GM19397 (cell line): ENCODE measurements at regions not wholly inside any gene's neighbourhood (a gene's known extent, or its start where the extent isn't known, plus 50 kb on each side); places are given as distances from the start of the nearest gene placed in this dataset.
"Not testable (repeated sequence)": the region's sequence is repeated elsewhere in the genome, so short reads cannot be mapped to it uniquely, and the experiment has no call there.

Source experiments
- ATAC-seq: cut with Tn5 transposase; IDR thresholded peaks from one replicate; pipeline ENCODE4 v1.9.1; 2021; ENCODE audit warnings: mild to moderate bottlenecking, moderate library complexity; ENCODE audit not compliant: unreplicated experiment

DNA sequence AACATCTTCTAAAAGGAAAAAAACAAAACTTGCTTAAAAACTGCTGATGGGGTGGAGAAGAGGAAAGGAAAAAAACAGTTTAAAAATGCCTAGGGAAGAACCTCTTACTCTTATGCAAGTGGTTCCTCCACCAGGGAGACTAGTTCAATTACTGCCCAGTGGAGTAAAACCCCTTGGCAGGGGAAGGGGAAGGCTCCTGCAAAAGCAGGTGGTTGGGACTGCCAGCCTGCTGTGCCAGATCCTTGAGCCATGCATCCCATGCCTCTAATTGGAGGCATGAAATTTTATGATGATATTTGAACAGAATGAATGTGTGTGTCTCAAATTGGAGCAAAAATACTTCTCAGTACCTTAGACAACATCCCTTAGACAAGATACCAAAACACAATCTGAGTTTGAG, 118.8 kb downstream of the FSCB start:
- no peak for ATAC-seq

DNA sequence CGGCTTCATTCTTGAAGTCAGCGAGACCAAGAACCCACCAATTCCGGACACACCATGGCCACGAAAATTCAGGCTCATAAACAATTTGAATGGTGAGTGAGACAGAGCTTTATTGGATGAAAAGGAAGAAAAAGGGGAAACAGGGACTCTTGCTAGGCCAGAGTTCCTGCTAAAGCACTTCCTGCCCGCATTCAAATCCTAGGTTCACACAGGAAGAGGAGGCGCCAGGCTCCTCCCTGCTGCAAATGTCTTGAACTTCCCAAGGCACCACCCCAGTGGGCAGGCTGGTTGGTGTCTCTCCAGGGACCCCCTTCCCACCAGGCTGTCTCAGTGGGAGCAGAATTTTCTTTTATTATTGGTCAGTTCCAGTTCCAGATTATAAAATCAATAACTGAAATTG, 121.2 kb downstream of the FSCB start:
- no peak for ATAC-seq

DNA sequence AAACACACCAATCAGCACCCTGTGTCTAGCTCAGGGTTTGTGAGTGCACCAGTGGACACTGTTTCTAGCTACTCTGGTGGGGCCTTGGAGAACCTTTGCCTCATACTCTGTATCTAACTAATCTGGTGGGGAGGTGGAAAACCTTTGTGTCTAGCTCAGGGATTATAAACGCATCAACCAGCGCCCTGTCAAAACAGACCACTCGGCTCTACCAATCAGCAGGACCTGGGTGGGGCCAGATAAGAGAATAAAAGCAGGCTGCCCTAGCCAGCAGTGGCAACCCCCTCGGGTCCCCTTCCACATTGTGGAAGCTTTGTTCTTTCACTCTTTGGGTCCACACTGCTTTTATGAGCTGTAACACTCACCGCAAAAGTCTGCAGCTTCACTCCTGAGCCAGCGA, 121.8 kb downstream of the FSCB start:
- ATAC-seq, result not testable (repeated sequence)

DNA sequence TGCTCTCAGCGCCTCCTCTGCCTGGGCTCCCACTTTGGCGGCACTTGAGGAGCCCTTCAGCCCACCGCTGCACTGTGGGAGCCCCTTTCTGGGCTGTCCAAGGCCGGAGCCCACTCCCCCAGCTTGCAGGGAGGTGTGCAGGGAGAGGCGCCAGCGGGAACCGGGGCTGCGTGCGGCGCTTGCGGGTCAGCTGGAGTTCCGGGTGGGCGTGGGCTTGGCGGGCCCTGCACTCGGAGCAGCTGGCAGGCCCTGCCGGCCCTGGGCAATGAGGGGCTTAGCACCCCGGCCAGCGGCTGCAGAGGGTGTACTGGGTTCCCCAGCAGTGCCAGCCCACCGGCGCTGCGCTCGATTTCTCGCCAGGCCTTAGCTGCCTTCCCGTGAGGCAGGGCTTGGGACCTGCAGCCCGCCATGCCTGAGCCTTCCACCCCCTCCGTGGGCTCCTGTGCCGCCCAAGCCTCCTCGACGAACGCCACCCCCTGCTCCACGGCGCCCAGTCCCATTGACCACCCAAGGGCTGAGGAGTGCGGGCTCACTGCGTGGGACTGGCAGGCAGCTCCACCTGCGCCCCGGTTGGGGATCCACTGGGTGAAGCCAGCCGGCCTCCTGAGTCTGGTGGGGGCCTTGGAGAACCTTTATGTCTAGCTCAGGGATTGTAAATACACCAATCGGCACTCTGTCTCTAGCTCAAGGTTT, 122.3 kb downstream of the FSCB start:
- ATAC-seq, result not testable (repeated sequence)

DNA sequence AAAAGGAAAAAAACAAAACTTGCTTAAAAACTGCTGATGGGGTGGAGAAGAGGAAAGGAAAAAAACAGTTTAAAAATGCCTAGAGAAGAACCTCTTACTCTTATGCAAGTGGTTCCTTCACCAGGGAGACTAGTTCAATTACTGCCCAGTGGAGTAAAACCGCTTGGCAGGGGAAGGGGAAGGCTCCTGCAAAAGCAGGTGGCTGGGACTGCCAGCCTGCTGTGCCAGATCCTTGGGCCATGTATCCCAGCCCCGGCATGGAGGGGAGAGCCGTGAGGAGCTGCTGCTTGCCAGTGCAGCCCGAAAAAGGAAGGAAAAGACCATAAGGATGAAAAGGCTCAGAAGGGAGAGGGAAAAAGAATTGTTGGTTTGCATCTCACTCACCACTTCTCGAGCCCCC, 123.0 kb downstream of the FSCB start:
- no peak for ATAC-seq

DNA sequence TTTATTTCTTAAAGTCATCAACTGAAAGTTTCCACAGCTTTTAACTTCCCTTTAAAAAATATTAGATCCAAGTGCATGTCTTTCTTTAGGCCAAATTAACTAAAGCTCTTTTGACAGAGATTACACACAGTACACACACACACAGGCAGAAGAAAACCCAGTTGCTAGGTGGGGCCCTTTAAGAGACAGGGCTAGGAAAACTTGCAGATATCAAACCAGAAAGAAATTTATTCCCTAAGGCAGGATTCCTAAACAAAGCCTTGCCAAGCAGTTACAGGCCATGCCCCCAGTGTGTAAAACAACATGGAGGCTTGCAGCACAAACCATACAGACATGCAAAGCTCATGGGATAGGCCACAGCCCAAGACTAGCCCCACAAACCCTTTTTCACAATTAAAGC, 123.4 kb downstream of the FSCB start:
- no peak for ATAC-seq

DNA sequence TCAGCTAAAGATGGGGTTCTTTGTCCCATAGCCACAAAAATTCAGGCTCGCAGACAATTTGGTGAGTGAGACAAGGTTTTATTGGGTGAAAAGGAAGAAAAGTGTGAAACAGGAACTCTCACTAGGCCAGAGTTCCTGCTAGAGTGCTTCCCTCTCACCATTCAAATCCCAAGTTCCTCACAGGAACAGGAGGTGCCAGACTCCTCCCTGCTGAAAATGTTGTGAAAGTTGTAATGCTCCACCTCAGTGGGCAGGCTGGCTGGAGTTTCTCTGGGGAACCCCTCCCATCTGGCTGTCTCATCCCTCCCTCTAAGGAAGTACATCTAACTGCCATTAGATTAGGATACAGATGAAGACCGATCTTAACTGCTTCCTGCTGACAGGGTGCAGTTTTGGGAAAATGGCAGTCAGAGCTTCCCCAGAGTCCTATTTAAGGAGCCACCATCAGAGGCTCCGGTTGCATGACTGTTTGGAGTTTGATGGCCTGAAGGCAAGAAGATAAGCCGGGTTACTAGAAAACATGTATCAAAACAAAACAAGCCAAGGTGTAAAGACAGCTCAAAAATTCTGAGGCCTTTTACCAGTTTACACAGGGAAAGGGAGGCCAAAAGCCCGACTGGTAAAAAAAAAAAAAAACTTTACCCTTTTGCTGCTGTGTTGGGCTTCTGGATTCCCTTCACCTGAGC, 127.6 kb downstream of the FSCB start:
- no peak for ATAC-seq

DNA sequence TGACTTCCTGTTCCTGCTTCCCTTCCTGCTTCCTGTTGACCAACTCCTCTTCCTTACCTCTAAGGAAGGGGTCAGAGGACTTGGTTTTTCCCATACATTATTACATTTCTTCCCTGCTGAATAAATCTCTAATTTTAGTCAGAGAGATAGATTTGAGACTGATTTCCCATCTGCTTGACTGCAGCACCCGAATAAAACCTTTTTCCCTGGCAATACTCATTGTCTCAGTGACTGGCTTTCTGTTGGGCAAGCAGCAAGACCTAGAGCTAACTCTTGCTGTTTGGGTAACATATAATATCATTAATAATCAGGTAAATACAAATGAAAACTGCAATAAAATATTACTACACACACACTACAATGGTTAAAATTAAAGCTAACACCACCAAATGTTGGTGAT, 132.2 kb downstream of the FSCB start:
- ATAC-seq, result no peak

DNA sequence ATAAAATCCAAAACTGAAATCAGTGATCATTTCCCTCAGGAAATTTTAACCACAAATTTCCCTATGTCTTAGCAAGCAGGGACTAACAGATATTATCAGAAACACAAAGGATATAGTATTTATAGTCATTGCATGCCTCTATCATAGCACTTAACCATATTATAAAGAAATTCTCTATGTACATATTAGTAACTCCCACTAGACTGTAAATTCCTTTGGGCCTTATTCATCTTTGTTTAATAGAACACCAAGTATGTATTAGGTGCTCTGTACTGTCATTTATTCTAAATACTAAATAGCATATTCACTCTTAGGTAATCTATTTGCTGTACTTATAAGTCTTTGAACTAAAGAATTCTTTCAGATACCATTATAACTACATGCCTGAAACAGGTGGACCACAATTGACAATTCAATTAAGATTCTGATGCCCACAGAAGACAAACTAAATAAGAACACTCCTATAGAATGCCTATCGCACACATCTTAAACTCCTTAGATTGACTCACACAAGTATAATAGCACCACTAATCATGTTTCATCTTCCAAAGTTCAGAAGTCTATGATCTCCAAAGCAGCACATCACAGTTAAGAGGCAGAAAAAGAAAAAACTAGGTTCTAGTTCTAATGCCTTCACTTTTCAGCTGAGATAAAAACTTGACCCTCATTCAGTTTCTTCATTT, 134.1 kb downstream of the FSCB start:
- no peak for ATAC-seq

DNA sequence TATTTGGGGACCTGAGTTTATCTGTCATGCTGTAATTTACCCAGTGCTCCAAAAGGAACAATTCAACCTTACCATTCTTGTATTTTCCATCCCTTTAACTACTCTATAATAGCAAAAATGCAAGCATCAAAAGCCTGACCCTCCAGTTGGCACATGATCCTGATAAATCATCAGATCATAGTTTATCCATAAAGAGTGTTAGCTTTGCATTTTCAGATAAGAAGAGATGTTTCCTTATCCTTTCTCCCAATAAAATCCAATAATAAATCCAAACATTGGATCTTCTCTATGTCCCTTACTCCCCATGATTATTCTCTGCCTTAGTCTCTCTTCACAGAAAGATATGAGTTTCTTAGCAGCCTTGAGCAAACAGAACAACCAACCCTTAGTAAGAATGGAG, 134.9 kb downstream of the FSCB start:
- ATAC-seq, result no peak

DNA sequence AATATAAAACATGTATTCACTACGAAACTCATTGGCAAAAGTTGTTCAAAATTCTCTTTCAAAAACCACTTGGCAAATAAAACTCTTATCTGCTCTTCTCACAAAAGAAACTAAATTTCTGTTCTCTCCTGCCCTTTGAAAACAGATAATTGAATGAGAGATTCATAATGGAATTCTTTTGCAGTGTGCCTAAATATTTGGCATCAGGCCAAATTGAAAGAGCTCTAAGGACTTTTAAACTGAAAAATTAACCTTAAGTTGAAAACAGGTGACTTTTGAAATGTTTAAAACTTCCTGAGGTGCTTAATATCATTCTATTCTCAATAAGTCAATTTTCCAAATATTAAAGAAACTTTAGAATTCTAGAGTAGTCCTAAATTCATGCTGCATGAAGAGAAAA, 136.4 kb downstream of the FSCB start:
- no peak for ATAC-seq

DNA sequence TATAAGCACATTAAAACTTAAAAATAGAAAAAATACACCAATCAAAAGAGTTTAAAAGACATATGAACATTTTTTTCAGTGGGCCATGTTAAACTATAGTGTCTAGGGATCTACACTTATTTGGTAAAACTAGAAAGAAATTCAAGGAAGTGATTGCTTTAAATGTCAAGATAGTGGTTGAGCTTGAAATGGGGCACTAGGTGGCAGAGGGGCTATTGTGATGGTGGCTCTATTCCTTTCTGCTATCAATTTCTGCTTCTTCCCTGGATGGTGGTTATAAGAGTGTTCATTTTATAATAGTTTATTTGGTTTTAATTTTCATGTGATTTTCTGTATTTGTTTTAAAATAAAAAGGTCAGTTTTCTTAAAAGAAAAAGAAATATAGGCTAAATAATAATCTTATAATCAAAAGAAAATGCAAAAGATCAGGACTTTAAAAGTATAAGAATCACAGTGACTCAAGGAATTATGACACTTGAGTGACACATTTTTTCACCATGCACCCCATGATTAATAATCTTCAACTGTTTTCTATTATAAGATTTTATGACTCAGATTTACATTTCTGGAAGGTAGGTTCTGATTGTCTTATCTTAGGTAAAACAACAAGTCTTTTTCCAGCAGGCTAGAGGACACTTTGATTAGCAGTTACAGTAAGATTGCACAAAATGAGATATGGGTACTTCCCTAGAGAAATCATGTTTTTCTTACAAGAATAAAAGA, 137.5 kb downstream of the FSCB start:
- no peak for ATAC-seq

DNA sequence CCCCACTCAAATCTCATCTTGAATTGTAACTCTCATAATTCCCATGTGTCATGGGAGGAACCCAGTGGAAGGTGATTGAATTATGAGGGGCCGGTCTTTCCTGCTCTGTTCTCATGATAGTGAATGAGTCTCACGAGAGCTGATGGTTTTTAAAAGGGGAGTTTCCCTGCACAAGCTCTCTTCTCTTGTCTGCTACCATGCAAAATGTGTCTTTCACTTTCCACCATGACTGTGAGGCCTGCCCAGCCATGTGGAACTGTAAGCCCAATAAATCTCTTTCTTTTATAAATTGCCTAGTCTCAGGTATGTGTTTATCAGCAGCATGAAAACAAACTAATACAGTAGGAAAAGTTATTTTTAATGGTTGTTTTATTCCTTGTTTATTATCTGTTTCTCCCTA, 146.0 kb downstream of the FSCB start:
- ATAC-seq, result no peak

DNA sequence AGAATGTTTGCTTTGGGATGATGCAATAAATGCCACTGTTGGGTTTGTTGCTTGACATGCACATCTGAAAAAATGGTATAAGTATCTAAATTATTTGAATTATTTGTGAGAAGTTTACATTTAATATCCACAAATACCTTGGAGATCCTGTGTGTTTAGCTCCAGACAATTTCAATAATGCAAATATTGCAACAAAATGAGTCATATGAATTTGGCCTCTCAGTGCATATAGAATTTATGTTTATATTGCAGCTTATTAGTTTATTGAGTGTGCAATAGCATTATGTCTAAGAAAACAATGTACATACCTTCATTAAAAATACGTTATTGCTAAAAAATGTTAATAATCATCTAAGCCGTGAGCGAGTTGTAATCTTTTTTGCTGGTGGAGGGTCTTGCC, 153.3 kb downstream of the FSCB start:
- ATAC-seq, result no peak

DNA sequence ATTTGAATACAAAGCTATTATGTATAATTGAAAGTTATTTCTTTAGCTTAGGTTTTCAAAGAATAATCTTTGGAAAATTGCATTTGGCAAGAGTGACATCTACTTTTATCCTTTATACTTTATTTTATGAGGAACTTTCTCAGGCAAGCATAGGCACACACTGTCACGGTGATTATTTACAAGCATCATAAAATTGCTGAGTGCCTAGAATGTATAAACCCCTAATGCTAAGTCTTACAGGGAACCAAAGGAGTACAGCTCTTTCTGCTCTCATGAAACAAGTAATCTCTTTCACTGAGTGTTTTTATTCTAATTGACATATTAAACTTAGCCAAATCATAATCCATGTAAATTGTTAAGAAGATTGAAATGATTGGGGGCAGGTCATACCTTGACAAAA, 154.9 kb downstream of the FSCB start:
- no peak for ATAC-seq

DNA sequence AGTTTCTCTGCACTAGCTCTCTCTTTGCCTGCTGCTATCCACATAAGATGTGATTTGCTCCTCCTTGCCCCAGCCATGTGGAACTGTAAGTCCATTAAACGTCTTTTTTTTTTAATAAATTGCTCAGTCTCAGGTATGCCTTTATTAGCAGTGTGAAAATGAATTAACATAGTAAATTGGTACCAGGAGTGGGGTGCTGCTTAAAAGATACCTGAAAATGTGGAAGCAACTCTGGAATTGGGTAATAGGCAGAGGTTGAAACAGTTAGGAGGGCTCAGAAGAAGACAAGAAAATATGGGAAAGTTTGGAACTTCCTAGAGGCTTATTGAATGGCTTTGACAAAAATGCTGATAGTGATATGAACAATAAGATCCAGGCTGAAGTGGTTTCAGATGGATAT, 159.8 kb downstream of the FSCB start:
- ATAC-seq, result no peak

DNA sequence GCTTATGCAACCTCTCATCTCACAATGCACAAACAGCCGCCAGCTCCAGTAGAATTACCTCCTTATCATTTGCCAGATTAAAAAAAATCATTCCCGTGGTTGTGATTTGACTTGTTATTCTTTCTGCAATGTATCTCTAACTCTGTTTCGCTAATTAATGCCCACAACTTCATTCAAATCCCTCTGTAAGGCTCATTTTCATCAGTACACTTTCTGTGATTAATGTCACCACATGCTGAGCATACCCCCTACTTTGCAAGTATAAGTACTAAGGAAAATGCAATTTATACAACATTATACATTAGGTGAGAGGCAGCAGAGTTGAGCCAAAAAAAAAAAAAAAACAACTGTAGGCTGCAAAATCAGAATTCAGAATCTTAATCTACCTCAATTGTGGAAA, 166.0 kb downstream of the FSCB start:
- ATAC-seq, result no peak

DNA sequence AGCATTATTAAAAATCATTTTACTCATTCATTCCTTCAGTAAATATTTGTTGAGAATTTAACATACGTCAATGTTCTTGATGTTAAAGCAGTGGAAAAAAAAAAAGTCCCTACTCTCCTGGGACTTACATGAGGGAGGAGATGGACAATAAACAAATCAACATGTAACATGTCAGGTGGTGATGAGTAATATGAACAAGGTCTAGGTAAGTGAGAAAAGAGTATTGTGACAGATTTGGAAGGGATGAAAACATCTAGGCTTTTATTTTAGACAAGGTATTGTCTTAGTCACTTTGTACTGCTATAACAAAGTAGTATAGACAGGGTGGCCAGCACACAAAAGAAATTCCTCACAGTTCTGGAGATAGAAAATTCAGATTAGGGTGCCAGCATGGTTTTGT, 167.2 kb downstream of the FSCB start:
- ATAC-seq, result no peak

DNA sequence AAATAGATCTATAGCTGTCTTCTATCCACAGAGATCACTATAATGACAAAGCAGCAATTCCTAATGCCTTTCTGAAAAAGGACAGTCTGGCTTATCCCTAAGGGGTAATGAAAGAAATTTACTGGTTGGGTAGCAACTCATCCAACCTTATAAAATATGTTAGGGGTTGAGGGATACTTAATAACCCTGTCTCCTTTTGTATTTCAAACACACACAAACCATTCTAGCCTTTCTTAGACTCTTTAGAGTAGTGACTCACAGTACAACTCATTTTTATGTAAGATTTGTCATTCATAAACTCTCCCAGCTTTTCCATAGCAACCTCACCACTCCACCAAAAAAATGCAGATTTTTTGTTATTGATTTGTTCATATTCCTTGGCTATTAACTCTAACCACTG, 167.9 kb downstream of the FSCB start:
- no peak for ATAC-seq

DNA sequence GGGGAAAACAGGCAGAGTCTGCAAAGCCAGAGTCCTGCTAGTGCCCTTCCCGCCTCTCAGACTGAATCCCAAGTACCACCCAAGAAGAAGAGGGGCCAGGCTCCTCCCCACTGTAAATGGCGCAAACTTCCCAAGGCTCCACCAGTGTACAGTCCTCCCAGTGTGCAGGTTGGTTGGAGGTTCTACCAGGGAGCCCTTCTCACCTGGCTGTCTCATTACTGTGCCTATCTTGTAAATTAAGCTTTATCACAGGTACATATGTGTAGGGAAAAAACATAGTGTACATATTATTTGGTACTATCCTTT, 189.7 kb downstream of the FSCB start:
- no peak for ATAC-seq

DNA sequence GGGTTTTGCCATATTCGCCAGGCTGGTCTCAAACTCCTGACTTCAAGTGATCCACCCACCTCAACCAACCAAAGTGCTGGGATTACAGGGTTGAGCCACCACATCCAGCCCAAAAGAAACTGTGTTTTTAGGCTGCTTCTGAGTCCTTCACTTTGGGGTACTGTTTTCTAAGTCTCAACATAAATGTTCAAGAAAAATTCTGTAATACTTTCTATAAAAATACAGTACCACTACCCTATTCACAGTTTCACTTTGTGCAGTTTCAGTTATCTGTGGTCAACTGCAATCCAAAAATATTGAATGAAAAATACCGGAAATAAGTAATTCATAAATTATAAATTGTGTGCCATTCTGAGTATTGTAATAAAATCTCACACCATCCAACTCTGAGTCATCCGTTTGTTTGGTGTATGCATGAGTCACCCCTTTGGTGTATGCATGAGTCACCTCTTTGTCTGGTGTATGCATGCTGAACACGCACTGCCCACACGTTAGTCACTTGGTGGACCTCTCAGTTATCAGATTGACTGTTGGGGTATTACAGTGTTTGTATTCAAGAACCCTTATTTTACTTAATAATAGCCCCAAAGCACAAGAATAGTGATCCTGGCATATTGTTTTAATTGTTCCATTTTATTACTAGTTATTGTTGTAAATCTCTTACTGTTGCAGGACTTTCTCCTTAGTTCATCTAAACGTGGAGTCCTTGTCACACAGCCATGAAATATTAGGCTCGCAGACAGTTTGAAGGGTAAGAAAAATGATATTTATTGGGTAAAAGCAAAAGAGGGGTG, 190.2 kb downstream of the FSCB start:
- ATAC-seq, result no peak
